Stimulated activated CD4-positive, alpha-beta T cell treated with anti-CD3 and anti-CD28 coated beads, Interleukin-4, amount 100 ng/mL, for 48 hours (primary cell): ENCODE measurements at regions not wholly inside any gene's neighbourhood (a gene's known extent, or its start where the extent isn't known, plus 50 kb on each side); places are given as distances from the start of the nearest gene placed in this dataset.
"Not testable (repeated sequence)": the region's sequence is repeated elsewhere in the genome, so short reads cannot be mapped to it uniquely, and the experiment has no call there.

ENCODE experiments used
- DNase-seq, 2 donors: peaks; one replicate each; pipeline ENCODE4 v3.0.0-alpha.2; 2020; ENCODE audit warnings: low read depth in 2 of 2

GRCh38 chr4:43619219-43619618 lies 726.7 kb downstream of the GRXCR1 start:
- no peak for DNase-seq

- not testable (repeated sequence) for DNase-seq
Observed at GRCh38 chr4:43637893-43638292, 745.4 kb downstream of the GRXCR1 start.

- no peak for DNase-seq
Observed at GRCh38 chr4:43651991-43652390, 759.5 kb downstream of the GRXCR1 start.

GRCh38 chr4:43659547-43659946 lies 767.0 kb downstream of the GRXCR1 start:
- DNase-seq: not testable (repeated sequence)

GRCh38 chr4:43672265-43672885 lies 776.2 kb downstream of the KCTD8 start:
- DNase-seq: not testable (repeated sequence)

- no peak for DNase-seq
Observed at GRCh38 chr4:43680421-43680820, 768.2 kb downstream of the KCTD8 start.

GRCh38 chr4:43682551-43682950 lies 766.1 kb downstream of the KCTD8 start:
- no peak for DNase-seq

- DNase-seq: no peak
Observed at GRCh38 chr4:43690116-43690515, 758.5 kb downstream of the KCTD8 start.

- no peak for DNase-seq
Observed at GRCh38 chr4:43693876-43694275, 754.7 kb downstream of the KCTD8 start.

GRCh38 chr4:43709443-43709842 lies 739.2 kb downstream of the KCTD8 start:
- DNase-seq: no peak

GRCh38 chr4:43716721-43717395 lies 731.8 kb downstream of the KCTD8 start:
- DNase-seq: no peak

- no peak for DNase-seq
Observed at GRCh38 chr4:43718369-43718768, 730.2 kb downstream of the KCTD8 start.

- no peak for DNase-seq
Observed at GRCh38 chr4:43732829-43733426, 715.7 kb downstream of the KCTD8 start.

- no peak for DNase-seq
Observed at GRCh38 chr4:43742083-43742482, 706.5 kb downstream of the KCTD8 start.

GRCh38 chr4:43754566-43754965 lies 694.0 kb downstream of the KCTD8 start:
- DNase-seq: no peak

GRCh38 chr4:43757147-43757546 lies 691.5 kb downstream of the KCTD8 start:
- no peak for DNase-seq

- no peak for DNase-seq
Observed at GRCh38 chr4:43758836-43759235, 689.8 kb downstream of the KCTD8 start.

- no peak for DNase-seq
Observed at GRCh38 chr4:43763029-43763610, 685.5 kb downstream of the KCTD8 start.

GRCh38 chr4:43765514-43765913 lies 683.1 kb downstream of the KCTD8 start:
- DNase-seq: no peak

GRCh38 chr4:43766648-43767047 lies 682.0 kb downstream of the KCTD8 start:
- no peak for DNase-seq

GRCh38 chr4:43776371-43776770 lies 672.2 kb downstream of the KCTD8 start:
- DNase-seq: no peak

- DNase-seq: no peak
Observed at GRCh38 chr4:43778187-43778915, 670.3 kb downstream of the KCTD8 start.
